Panc1 (cell line): ENCODE measurements at regions not wholly inside any gene's neighbourhood (a gene's known extent, or its start where the extent isn't known, plus 50 kb on each side); places are given as distances from the start of the nearest gene placed in this dataset.

ENCODE experiments used
- POLR2AphosphoS5 ChIP-seq: IDR thresholded peaks from 2 replicates; pipeline ENCODE4 v1.6.1; 2012; ENCODE audit warnings: mild to moderate bottlenecking, low read depth, low read length, moderate library complexity
- SIN3A ChIP-seq: IDR thresholded peaks from 2 replicates; pipeline ENCODE4 v1.6.1; 2012; ENCODE audit warnings: low read depth, mild to moderate bottlenecking, low read length, moderate library complexity, borderline replicate concordance; ENCODE audit not compliant: insufficient read depth
- TCF7L2 ChIP-seq: IDR thresholded peaks from 2 replicates; pipeline ENCODE4 v1.6.1; 2011; ENCODE audit warnings: mild to moderate bottlenecking, low read depth, low read length, inconsistent platforms
- TF ChIP-seq, protein P1 (sequence below): fragments of 450-650 bp; IDR thresholded peaks from 2 replicates; pipeline ENCODE4 v1.5.1; 2017; ENCODE audit warnings: mild to moderate bottlenecking
- TF ChIP-seq, protein P2 (sequence below), 2 experiments: IDR thresholded peaks; 2 replicates each; pipeline ENCODE4 v1.6.1; 2011 to 2012; ENCODE audit warnings: low read depth in 2 of 2, control low read depth in 1 of 2, low read length in 1 of 2, mild to moderate bottlenecking in 1 of 2, moderate library complexity in 1 of 2; ENCODE audit not compliant: insufficient read depth in 1 of 2

DNA sequence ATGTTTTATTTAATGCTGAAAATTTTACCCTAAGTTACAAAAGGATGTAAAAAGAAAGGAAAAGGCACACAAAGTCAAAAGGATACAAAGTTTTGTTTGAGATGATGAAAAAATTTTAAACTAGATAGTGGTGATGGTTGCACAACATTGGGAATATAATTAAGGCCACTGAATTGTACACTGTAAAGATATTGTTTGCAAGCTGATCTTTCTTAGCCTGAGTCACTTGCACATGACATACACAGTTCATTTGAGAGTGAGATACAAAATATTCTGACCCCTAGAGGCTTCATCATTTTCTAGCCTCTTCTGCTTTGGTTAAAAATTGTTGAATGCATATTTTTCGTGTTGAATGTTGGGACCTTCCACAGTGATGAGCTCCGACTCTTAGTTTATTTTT is 462.6 kb downstream of the HDGFL1 start:
- TF ChIP-seq, protein P1, sequence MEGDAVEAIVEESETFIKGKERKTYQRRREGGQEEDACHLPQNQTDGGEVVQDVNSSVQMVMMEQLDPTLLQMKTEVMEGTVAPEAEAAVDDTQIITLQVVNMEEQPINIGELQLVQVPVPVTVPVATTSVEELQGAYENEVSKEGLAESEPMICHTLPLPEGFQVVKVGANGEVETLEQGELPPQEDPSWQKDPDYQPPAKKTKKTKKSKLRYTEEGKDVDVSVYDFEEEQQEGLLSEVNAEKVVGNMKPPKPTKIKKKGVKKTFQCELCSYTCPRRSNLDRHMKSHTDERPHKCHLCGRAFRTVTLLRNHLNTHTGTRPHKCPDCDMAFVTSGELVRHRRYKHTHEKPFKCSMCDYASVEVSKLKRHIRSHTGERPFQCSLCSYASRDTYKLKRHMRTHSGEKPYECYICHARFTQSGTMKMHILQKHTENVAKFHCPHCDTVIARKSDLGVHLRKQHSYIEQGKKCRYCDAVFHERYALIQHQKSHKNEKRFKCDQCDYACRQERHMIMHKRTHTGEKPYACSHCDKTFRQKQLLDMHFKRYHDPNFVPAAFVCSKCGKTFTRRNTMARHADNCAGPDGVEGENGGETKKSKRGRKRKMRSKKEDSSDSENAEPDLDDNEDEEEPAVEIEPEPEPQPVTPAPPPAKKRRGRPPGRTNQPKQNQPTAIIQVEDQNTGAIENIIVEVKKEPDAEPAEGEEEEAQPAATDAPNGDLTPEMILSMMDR: no peak
- TF ChIP-seq POLR2AphosphoS5 (no peak), SIN3A (no peak), TCF7L2 (no peak)
- TF ChIP-seq, protein P2, sequence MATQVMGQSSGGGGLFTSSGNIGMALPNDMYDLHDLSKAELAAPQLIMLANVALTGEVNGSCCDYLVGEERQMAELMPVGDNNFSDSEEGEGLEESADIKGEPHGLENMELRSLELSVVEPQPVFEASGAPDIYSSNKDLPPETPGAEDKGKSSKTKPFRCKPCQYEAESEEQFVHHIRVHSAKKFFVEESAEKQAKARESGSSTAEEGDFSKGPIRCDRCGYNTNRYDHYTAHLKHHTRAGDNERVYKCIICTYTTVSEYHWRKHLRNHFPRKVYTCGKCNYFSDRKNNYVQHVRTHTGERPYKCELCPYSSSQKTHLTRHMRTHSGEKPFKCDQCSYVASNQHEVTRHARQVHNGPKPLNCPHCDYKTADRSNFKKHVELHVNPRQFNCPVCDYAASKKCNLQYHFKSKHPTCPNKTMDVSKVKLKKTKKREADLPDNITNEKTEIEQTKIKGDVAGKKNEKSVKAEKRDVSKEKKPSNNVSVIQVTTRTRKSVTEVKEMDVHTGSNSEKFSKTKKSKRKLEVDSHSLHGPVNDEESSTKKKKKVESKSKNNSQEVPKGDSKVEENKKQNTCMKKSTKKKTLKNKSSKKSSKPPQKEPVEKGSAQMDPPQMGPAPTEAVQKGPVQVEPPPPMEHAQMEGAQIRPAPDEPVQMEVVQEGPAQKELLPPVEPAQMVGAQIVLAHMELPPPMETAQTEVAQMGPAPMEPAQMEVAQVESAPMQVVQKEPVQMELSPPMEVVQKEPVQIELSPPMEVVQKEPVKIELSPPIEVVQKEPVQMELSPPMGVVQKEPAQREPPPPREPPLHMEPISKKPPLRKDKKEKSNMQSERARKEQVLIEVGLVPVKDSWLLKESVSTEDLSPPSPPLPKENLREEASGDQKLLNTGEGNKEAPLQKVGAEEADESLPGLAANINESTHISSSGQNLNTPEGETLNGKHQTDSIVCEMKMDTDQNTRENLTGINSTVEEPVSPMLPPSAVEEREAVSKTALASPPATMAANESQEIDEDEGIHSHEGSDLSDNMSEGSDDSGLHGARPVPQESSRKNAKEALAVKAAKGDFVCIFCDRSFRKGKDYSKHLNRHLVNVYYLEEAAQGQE (IDR thresholded peaks at IDR 0.05; ENCODE audit: insufficient read depth in 1 of 2, low read depth in 2 of 2, low read length in 1 of 2): no peak
